Nephron (organoid): ENCODE measurements at regions not wholly inside any gene's neighbourhood (a gene's known extent, or its start where the extent isn't known, plus 50 kb on each side); places are given as distances from the start of the nearest gene placed in this dataset.
A peak's percentile ranks its signal among the peaks of the same experiment; 100 is the strongest.

Experiments used
- H3K27ac Mint-ChIP-seq, 3 experiments: 2 replicates each; pipeline ENCODE4 v1.8.0; 2020; ENCODE audit warnings: mixed read lengths in 3 of 3, mild to moderate bottlenecking in 2 of 3, moderate library complexity in 1 of 3
- H3K27me3 Mint-ChIP-seq: 2 replicates; pipeline ENCODE4 v1.8.0; 2021; ENCODE audit warnings: low read depth, mild to moderate bottlenecking, moderate library complexity, mixed read lengths
- H3K36me3 Mint-ChIP-seq: 2 replicates; pipeline ENCODE4 v1.8.0; 2020; ENCODE audit warnings: low read depth, mixed read lengths
- H3K4me1 Mint-ChIP-seq: 2 replicates; pipeline ENCODE4 v1.8.0; 2020; ENCODE audit warnings: mixed read lengths
- H3K4me3 Mint-ChIP-seq, 3 experiments: 2 replicates each; pipeline ENCODE4 v1.8.0; 2020; ENCODE audit warnings: mild to moderate bottlenecking in 3 of 3, mixed read lengths in 3 of 3, moderate library complexity in 2 of 3
- H3K9me3 Mint-ChIP-seq: 2 replicates; pipeline ENCODE4 v1.8.0; 2020; ENCODE audit warnings: mixed read lengths
- CTCF ChIP-seq, 3 experiments: fragments of 200-600 bp; sonication (generic); IDR thresholded peaks; one replicate each; pipeline ENCODE4 v1.5.0; 2021; ENCODE audit warnings: antibody characterized with exemption in 3 of 3; ENCODE audit not compliant: unreplicated experiment in 3 of 3

GRCh38 chr3:86562090-86562489, 428.9 kb downstream of the VGLL3 start:
- Mint-ChIP-seq H3K27me3 (no peaks in the 10 kb centered on the region), H3K4me1 (no peaks in the 10 kb centered on the region), H3K36me3 (no peaks in the 10 kb centered on the region), H3K27ac (peak overlapping the region in 1 of 3 experiments; percentile 66), H3K9me3 (no peaks in the 10 kb centered on the region), H3K4me3 (no peak overlapping the region)
- TF ChIP-seq CTCF (IDR thresholded peaks at IDR 0.05; ENCODE audit: unreplicated experiment in 3 of 3), result no peak

- no peak overlapping the region for H3K27ac Mint-ChIP-seq
- no peaks in the 10 kb centered on the region for H3K9me3 Mint-ChIP-seq
- no peaks in the 10 kb centered on the region for H3K27me3 Mint-ChIP-seq
- no peak overlapping the region for H3K4me3 Mint-ChIP-seq
- no peaks in the 10 kb centered on the region for H3K36me3 Mint-ChIP-seq
- no peaks in the 10 kb centered on the region for H3K4me1 Mint-ChIP-seq
- TF ChIP-seq CTCF (IDR thresholded peaks at IDR 0.05; ENCODE audit: unreplicated experiment in 3 of 3), result no peak
Observed at GRCh38 chr3:86561215-86561614, 429.7 kb downstream of the VGLL3 start.

- H3K4me3 Mint-ChIP-seq, result no peak overlapping the region
- no peaks in the 10 kb centered on the region for H3K27me3 Mint-ChIP-seq
- H3K4me1 Mint-ChIP-seq, result no peaks in the 10 kb centered on the region
Observed at GRCh38 chr3:86554383-86554782, 436.6 kb downstream of the VGLL3 start.

GRCh38 chr3:86547692-86548091, 443.3 kb downstream of the VGLL3 start:
- Mint-ChIP-seq H3K4me3 (no peak overlapping the region), H3K4me1 (no peaks in the 10 kb centered on the region), H3K9me3 (no peaks in the 10 kb centered on the region), H3K27ac (no peak overlapping the region), H3K36me3 (no peaks in the 10 kb centered on the region), H3K27me3 (no peaks in the 10 kb centered on the region)
- no peak for TF ChIP-seq CTCF (IDR thresholded peaks at IDR 0.05; ENCODE audit: unreplicated experiment in 3 of 3)

More at GRCh38 chr3:86554383-86554782, 436.6 kb downstream of the VGLL3 start:
- H3K9me3 Mint-ChIP-seq, result no peaks in the 10 kb centered on the region
- H3K36me3 Mint-ChIP-seq, result no peaks in the 10 kb centered on the region
- TF ChIP-seq CTCF (IDR thresholded peaks at IDR 0.05; ENCODE audit: unreplicated experiment in 3 of 3), result no peak
- H3K27ac Mint-ChIP-seq, result no peak overlapping the region

- TF ChIP-seq CTCF (IDR thresholded peaks at IDR 0.05; ENCODE audit: unreplicated experiment in 3 of 3), result no peak
- no peak overlapping the region for H3K4me3 Mint-ChIP-seq
- H3K27ac Mint-ChIP-seq, result no peak overlapping the region
- peaks cover 8% of the 10 kb centered on the region for H3K9me3 Mint-ChIP-seq
- H3K36me3 Mint-ChIP-seq, result no peaks in the 10 kb centered on the region
- no peaks in the 10 kb centered on the region for H3K27me3 Mint-ChIP-seq
- no peaks in the 10 kb centered on the region for H3K4me1 Mint-ChIP-seq
Observed at GRCh38 chr3:86537171-86537570, 453.8 kb downstream of the VGLL3 start.

GRCh38 chr3:86519819-86520218, 471.1 kb downstream of the VGLL3 start:
- no peaks in the 10 kb centered on the region for H3K27me3 Mint-ChIP-seq
- H3K4me1 Mint-ChIP-seq, result no peaks in the 10 kb centered on the region
- no peak overlapping the region for H3K27ac Mint-ChIP-seq
- no peak for TF ChIP-seq CTCF (IDR thresholded peaks at IDR 0.05; ENCODE audit: unreplicated experiment in 3 of 3)
- no peaks in the 10 kb centered on the region for H3K36me3 Mint-ChIP-seq
- no peaks in the 10 kb centered on the region for H3K9me3 Mint-ChIP-seq
- no peak overlapping the region for H3K4me3 Mint-ChIP-seq
